SK-N-SH treated with all-trans-retinoic acid at 6 μM for 48 hours (cell line): ENCODE measurements at regions not wholly inside any gene's neighbourhood (a gene's known extent, or its start where the extent isn't known, plus 50 kb on each side); places are given as distances from the start of the nearest gene placed in this dataset.

Source experiments
- ATAC-seq: fragments of 200-7000 bp; cut with Tn5 transposase; 3 replicates; pipeline ENCODE4 v1.9.1; 2020; ENCODE audit warnings: mild to moderate bottlenecking, moderate library complexity
- BACH2 ChIP-seq: fragments of 250-450 bp; sonication (Bioruptor Pico); IDR thresholded peaks from 2 replicates; pipeline ENCODE4 v1.9.0; 2021; ENCODE audit warnings: mild to moderate bottlenecking, borderline replicate concordance
- CSDC2 ChIP-seq: fragments of 250-450 bp; sonication (Bioruptor Pico); IDR thresholded peaks from 2 replicates; pipeline ENCODE4 v1.5.0; 2020; ENCODE audit warnings: mild to moderate bottlenecking, moderate library complexity
- GLIS3 ChIP-seq: fragments of 250-450 bp; sonication (Bioruptor Pico); IDR thresholded peaks from 2 replicates; pipeline ENCODE4 v1.5.0; 2020; ENCODE audit warnings: mild to moderate bottlenecking, moderate library complexity
- ISL1 ChIP-seq: fragments of 250-450 bp; sonication (Bioruptor Pico); IDR thresholded peaks from 2 replicates; pipeline ENCODE4 v2.1.2; 2022; ENCODE audit warnings: mild to moderate bottlenecking, moderate library complexity
- OSR1 ChIP-seq: fragments of 250-450 bp; sonication (Bioruptor Pico); IDR thresholded peaks from 2 replicates; pipeline ENCODE4 v1.8.0; 2022; ENCODE audit warnings: moderate library complexity, mild to moderate bottlenecking, inconsistent platforms
- PPARA ChIP-seq: fragments of 250-450 bp; sonication (Bioruptor Pico); IDR thresholded peaks from 2 replicates; pipeline ENCODE4 v1.5.0; 2020; ENCODE audit warnings: mild to moderate bottlenecking, borderline replicate concordance
- RARB ChIP-seq: fragments of 250-450 bp; sonication (Bioruptor Pico); IDR thresholded peaks from 2 replicates; pipeline ENCODE4 v1.8.0; 2021; ENCODE audit warnings: mild to moderate bottlenecking, moderate library complexity
- TCF4 ChIP-seq: fragments of 250-450 bp; sonication (Bioruptor Pico); IDR thresholded peaks from 2 replicates; pipeline ENCODE4 v1.8.0; 2021; ENCODE audit warnings: mild to moderate bottlenecking, moderate library complexity, borderline replicate concordance
- TOX ChIP-seq: fragments of 250-450 bp; sonication (Bioruptor Pico); IDR thresholded peaks from 2 replicates; pipeline ENCODE4 v1.8.0; 2021; ENCODE audit warnings: mild to moderate bottlenecking, moderate library complexity, borderline replicate concordance
- ZFP3 ChIP-seq: fragments of 250-450 bp; sonication (Bioruptor Pico); IDR thresholded peaks from 2 replicates; pipeline ENCODE4 v1.5.0; 2020; ENCODE audit warnings: mild to moderate bottlenecking, moderate library complexity
- ZFP30 ChIP-seq: fragments of 450-650 bp; formaldehyde crosslinking; IDR thresholded peaks from 2 replicates; pipeline ENCODE4 v1.5.0; 2022; ENCODE audit warnings: mild to moderate bottlenecking, moderate library complexity
- ZNF565 ChIP-seq: fragments of 450-650 bp; formaldehyde crosslinking; conservative IDR thresholded peaks from 2 replicates; pipeline ENCODE4 v1.5.0; 2020; ENCODE audit warnings: low read depth, mild to moderate bottlenecking, moderate library complexity
- ZNF70 ChIP-seq: fragments of 450-650 bp; formaldehyde crosslinking; IDR thresholded peaks from 2 replicates; pipeline ENCODE4 v1.5.0; 2020; ENCODE audit warnings: mild to moderate bottlenecking, moderate library complexity
- ZNF8 ChIP-seq: fragments of 450-650 bp; formaldehyde crosslinking; IDR thresholded peaks from 2 replicates; pipeline ENCODE4 v1.5.0; 2020; ENCODE audit warnings: mild to moderate bottlenecking, moderate library complexity
- TF ChIP-seq, protein P1 (sequence below): fragments of 250-450 bp; sonication (Bioruptor Pico); IDR thresholded peaks from 2 replicates; pipeline ENCODE4 v1.5.0; 2020; ENCODE audit warnings: mild to moderate bottlenecking, moderate library complexity
- TF ChIP-seq, protein P2 (sequence below): fragments of 250-450 bp; sonication (Bioruptor Pico); IDR thresholded peaks from 2 replicates; pipeline ENCODE4 v1.5.1; 2021; ENCODE audit warnings: mild to moderate bottlenecking, moderate library complexity
- TF ChIP-seq, protein P3 (sequence below): fragments of 250-450 bp; sonication (Bioruptor Pico); IDR thresholded peaks from 2 replicates; pipeline ENCODE4 v1.5.1; 2020; ENCODE audit warnings: low read depth, mild to moderate bottlenecking, moderate library complexity

DNA sequence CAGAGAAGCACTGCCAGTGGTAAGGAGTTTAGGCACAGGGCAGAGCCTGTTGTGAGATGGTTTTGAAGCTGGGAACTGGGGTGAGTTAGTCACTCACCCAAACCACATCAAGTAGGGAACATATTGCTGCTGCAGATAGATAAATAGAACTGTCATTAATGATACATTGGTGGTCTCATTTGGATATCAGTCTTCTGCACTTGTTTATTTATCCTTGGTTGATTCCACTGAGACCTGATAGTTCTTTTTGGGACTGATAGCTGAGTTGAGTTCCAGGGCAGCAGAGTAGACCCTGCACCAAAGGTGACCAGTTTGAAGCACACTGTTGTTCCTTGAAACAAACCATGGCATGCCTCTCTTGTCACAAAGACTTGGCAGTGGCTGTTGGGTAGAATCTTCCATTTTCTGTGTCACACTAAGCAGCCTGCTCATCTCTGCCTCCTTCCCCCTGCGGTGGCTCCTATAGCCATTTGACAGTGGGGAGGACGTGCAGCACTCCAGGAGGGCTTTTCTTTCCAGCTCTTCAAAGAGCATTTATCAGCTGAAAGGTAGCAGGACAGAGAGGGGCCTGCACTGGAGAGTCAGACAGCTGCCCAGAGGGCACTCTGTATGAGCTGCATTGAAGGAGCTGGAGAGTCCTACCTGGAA, 59.7 kb upstream of the TMEM164 start:
- TF ChIP-seq OSR1 (CRISPR knock-in tag) (no peak), ZFP3 (CRISPR knock-in tag) (no peak), RARB (CRISPR knock-in tag) (no peak)
- no peak for ATAC-seq

DNA sequence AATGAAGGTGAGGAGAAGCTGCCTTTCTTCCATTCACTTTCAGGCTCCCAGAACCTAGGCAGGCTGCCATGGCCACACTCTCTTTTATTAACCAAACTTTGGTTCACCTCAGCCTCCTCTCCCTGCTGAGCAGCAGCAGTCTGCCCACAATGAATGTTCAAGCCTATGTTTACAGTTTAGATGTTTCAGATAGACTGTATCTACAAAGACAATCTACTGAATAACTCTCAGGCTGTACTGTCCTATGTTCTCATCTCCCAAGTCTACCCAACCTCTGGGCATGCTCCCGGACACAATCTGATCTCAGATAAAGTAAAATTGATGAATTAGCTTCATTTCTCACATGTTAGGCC, 59.2 kb upstream of the TMEM164 start:
- no peak for TF ChIP-seq BACH2 (CRISPR knock-in tag)
- no peak for ATAC-seq

DNA sequence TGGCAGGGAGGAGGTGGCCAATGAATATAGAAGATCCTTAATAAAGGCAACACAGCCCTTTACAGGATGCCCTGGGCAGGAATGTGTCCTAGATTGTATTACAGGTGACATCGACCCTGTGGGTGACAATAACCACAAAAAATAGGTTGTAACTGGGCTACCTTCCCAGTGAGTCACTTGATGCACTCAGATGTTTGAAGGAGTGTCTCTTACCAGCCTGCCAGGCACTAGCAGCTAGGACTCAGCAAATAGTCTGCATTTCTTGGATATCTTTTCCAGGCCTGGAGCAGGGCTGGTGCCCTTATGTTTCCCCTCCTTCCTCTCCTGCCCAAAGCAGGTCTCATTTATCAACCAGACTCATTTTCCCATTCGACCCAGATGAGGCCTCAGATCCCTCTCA, 50.9 kb upstream of the TMEM164 start:
- peak; percentile 80 for ATAC-seq
- TF ChIP-seq ZFP30 (CRISPR knock-in tag) (no peak), ZNF8 (CRISPR knock-in tag) (no peak), RARB (CRISPR knock-in tag) (no peak), ZNF565 (CRISPR knock-in tag) (no peak), ISL1 (CRISPR knock-in tag) (no peak), PPARA (CRISPR knock-in tag) (no peak), GLIS3 (no peak), TCF4 (no peak), ZFP3 (CRISPR knock-in tag) (no peak)
- TF ChIP-seq, protein P1, sequence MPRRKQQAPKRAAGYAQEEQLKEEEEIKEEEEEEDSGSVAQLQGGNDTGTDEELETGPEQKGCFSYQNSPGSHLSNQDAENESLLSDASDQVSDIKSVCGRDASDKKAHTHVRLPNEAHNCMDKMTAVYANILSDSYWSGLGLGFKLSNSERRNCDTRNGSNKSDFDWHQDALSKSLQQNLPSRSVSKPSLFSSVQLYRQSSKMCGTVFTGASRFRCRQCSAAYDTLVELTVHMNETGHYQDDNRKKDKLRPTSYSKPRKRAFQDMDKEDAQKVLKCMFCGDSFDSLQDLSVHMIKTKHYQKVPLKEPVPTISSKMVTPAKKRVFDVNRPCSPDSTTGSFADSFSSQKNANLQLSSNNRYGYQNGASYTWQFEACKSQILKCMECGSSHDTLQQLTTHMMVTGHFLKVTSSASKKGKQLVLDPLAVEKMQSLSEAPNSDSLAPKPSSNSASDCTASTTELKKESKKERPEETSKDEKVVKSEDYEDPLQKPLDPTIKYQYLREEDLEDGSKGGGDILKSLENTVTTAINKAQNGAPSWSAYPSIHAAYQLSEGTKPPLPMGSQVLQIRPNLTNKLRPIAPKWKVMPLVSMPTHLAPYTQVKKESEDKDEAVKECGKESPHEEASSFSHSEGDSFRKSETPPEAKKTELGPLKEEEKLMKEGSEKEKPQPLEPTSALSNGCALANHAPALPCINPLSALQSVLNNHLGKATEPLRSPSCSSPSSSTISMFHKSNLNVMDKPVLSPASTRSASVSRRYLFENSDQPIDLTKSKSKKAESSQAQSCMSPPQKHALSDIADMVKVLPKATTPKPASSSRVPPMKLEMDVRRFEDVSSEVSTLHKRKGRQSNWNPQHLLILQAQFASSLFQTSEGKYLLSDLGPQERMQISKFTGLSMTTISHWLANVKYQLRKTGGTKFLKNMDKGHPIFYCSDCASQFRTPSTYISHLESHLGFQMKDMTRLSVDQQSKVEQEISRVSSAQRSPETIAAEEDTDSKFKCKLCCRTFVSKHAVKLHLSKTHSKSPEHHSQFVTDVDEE (CRISPR knock-in tag), result no peak

DNA sequence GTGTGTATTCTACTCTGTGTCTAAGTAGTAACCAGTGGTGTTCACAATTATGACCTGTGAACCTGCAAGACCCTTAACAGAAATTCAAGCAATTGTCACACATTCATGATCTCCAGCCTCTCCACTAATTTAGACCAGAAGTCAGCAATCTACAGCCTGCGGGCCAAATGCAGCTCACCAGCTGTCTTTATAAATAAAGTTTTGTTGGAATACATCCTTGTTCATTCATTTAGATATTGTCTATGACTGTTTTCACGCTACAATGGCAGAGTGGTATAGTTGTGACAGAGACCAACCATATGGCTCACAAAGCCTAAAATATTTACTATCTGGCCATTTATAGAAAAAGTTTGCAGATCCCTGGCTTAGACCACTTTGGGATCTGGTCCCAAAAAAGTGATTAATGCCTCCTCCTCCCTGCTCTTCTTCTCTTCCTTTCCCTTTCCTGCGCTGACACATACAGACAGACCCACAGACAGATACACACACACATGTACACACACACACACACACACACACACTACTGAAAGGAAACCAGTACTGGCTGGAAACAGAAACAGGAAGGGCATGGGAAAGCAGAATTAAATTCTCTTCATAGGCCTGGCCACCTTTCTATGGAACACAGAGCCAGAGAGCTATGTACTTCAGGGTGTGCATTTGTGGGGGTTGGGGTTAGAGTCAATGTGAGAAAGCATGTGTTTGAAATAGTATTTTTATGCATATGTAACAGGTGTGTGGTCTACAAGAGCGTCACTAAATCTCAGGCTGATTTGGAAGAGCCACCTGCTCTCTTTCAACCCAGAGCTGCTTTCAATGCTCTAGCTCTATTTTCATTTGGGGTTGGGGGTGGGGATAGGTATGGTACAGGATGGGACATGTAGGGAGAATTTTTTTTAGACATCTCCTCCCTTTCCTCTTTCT, 49.7 kb upstream of the TMEM164 start:
- TF ChIP-seq, protein P2, sequence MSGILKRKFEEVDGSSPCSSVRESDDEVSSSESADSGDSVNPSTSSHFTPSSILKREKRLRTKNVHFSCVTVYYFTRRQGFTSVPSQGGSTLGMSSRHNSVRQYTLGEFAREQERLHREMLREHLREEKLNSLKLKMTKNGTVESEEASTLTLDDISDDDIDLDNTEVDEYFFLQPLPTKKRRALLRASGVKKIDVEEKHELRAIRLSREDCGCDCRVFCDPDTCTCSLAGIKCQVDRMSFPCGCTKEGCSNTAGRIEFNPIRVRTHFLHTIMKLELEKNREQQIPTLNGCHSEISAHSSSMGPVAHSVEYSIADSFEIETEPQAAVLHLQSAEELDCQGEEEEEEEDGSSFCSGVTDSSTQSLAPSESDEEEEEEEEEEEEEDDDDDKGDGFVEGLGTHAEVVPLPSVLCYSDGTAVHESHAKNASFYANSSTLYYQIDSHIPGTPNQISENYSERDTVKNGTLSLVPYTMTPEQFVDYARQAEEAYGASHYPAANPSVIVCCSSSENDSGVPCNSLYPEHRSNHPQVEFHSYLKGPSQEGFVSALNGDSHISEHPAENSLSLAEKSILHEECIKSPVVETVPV (CRISPR knock-in tag), result no peak
- no peak for TF ChIP-seq TOX (CRISPR knock-in tag)
- TF ChIP-seq ZNF70 (CRISPR knock-in tag), result no peak
- TF ChIP-seq, protein P3, sequence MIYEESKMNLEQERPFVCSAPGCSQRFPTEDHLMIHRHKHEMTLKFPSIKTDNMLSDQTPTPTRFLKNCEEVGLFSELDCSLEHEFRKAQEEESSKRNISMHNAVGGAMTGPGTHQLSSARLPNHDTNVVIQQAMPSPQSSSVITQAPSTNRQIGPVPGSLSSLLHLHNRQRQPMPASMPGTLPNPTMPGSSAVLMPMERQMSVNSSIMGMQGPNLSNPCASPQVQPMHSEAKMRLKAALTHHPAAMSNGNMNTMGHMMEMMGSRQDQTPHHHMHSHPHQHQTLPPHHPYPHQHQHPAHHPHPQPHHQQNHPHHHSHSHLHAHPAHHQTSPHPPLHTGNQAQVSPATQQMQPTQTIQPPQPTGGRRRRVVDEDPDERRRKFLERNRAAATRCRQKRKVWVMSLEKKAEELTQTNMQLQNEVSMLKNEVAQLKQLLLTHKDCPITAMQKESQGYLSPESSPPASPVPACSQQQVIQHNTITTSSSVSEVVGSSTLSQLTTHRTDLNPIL, result no peak
- no peak for TF ChIP-seq BACH2 (CRISPR knock-in tag)
- no peak for TF ChIP-seq ZNF565 (CRISPR knock-in tag)
- TF ChIP-seq, protein P1 (CRISPR knock-in tag), result no peak
- TF ChIP-seq CSDC2, result no peak
- TF ChIP-seq GLIS3, result no peak
- TF ChIP-seq ZFP30 (CRISPR knock-in tag), result no peak
- TF ChIP-seq TCF4, result no peak
- TF ChIP-seq ZNF8 (CRISPR knock-in tag), result no peak
- ATAC-seq, result no peak
